Retinal pigment epithelial cell (primary cell): ENCODE measurements at regions not wholly inside any gene's neighbourhood (a gene's known extent, or its start where the extent isn't known, plus 50 kb on each side); places are given as distances from the start of the nearest gene placed in this dataset.

ENCODE experiments used
- DNase-seq: peaks from one replicate; pipeline ENCODE4 v3.0.0-alpha.2; 2010; ENCODE audit warnings: low read depth
- H3K4me3 ChIP-seq: 2 replicates; pipeline ENCODE4 v1.5.1; 2011; ENCODE audit warnings: mild to moderate bottlenecking, low read length, control low read depth, moderate library complexity
- CTCF ChIP-seq: conservative IDR thresholded peaks from 2 replicates; pipeline ENCODE4 v1.5.1; 2011; ENCODE audit warnings: low read depth, low read length, control low read depth, inconsistent platforms

GRCh38 chr5:68953875-68954617 is 139.8 kb upstream of the SLC30A5 start:
- DNase-seq, result no peak
- no peak overlapping the region for H3K4me3 ChIP-seq
- TF ChIP-seq CTCF, result no peak

GRCh38 chr5:68954618-68954910 is 139.2 kb upstream of the SLC30A5 start:
- TF ChIP-seq CTCF, result no peak
- no peak for DNase-seq
- H3K4me3 ChIP-seq, result no peak overlapping the region

- no peak for TF ChIP-seq CTCF
These were observed 136.2 kb upstream of the SLC30A5 start for GRCh38 chr5:68957591-68957990.

GRCh38 chr5:68958428-68958827 is 135.4 kb upstream of the SLC30A5 start:
- H3K4me3 ChIP-seq, result no peak overlapping the region
- DNase-seq, result no peak
- no peak for TF ChIP-seq CTCF

More at GRCh38 chr5:68957591-68957990, 136.2 kb upstream of the SLC30A5 start:
- no peak overlapping the region for H3K4me3 ChIP-seq
- DNase-seq, result no peak

- TF ChIP-seq CTCF, result no peak
- no peak overlapping the region for H3K4me3 ChIP-seq
- DNase-seq, result no peak
These were observed 133.4 kb upstream of the SLC30A5 start for GRCh38 chr5:68960456-68960855.

GRCh38 chr5:68960961-68961360 is 132.9 kb upstream of the SLC30A5 start:
- no peak for TF ChIP-seq CTCF
- H3K4me3 ChIP-seq, result no peak overlapping the region

GRCh38 chr5:68961762-68962161 is 132.1 kb upstream of the SLC30A5 start:
- TF ChIP-seq CTCF, result no peak
- DNase-seq, result no peak
- no peak overlapping the region for H3K4me3 ChIP-seq

More at GRCh38 chr5:68960961-68961360, 132.9 kb upstream of the SLC30A5 start:
- no peak for DNase-seq
